Transverse colon (tissue), 4 donors: ENCODE measurements at regions not wholly inside any gene's neighbourhood (a gene's known extent, or its start where the extent isn't known, plus 50 kb on each side); places are given as distances from the start of the nearest gene placed in this dataset.
"Not testable (repeated sequence)": the region's sequence is repeated elsewhere in the genome, so short reads cannot be mapped to it uniquely, and the experiment has no call there.

ENCODE experiments used
- DNase-seq: peaks from one replicate; pipeline ENCODE4 v3.0.0-alpha.2; 2019
- H3K27ac ChIP-seq, 4 donors: fragments of 200-600 bp; sonication (generic); 2 replicates each; pipeline ENCODE4 v1.5.1; 2016 to 2018; ENCODE audit warnings: inconsistent platforms in 4 of 4
- H3K27me3 ChIP-seq: fragments of 200-600 bp; sonication (generic); 2 replicates; pipeline ENCODE4 v1.5.1; 2017; ENCODE audit warnings: inconsistent platforms
- H3K36me3 ChIP-seq, 4 donors: fragments of 200-600 bp; sonication (generic); 2 replicates each; pipeline ENCODE4 v1.5.1; 2017 to 2019; ENCODE audit warnings: inconsistent platforms in 4 of 4
- H3K4me1 ChIP-seq, 4 donors: fragments of 200-600 bp; sonication (generic); 2 replicates each; pipeline ENCODE4 v1.5.1; 2017 to 2020; ENCODE audit warnings: inconsistent platforms in 4 of 4
- H3K4me3 ChIP-seq, 4 donors: fragments of 200-600 bp; sonication (generic); 1 replicate in 1 of 4; 2 replicates in 3 of 4; pipeline versions ENCODE4 v1.5.1 to v1.6.1; 2017 to 2019; ENCODE audit warnings: inconsistent platforms in 4 of 4
- H3K9me3 ChIP-seq, 2 donors: fragments of 200-600 bp; sonication (generic); 2 replicates each; pipeline ENCODE4 v1.5.1; 2017 to 2019; ENCODE audit warnings: inconsistent platforms in 2 of 2
- EP300 ChIP-seq: sonication (generic); formaldehyde crosslinking; IDR thresholded peaks from one replicate; pipeline ENCODE4 v1.6.1; 2017; ENCODE audit warnings: antibody characterized with exemption, low read depth
- POLR2A ChIP-seq: fragments of 450-650 bp; IDR thresholded peaks from one replicate; pipeline ENCODE4 v1.6.1; 2016; ENCODE audit warnings: antibody characterized with exemption, mild to moderate bottlenecking, moderate library complexity
- POLR2AphosphoS5 ChIP-seq, 3 donors: sonication (generic); formaldehyde crosslinking; IDR thresholded peaks; one replicate each; pipeline ENCODE4 v1.6.1; 2016; ENCODE audit warnings: antibody characterized with exemption in 3 of 3
- WGBS, 2 donors: methylation state at CpG; one replicate each; pipeline ENCODE4 v1.1.5; 2018; ENCODE audit warnings: low coverage in 1 of 2; 5-methylcytosine and 5-hydroxymethylcytosine counted together
- in situ Hi-C, 4 donors: fragments of 200-750 bp; cut with MboI; loops; one replicate each; pipeline versions ENCODE4 v1.15.0 to v1.15.1; 2017; ENCODE audit warnings: low sequenced_read_pairs in 3 of 4, low pct_ligation_motif_present in 1 of 4, low pct_unique_long_range_greater_than_20kb in 1 of 4
- intact Hi-C: fragments of 100-400 bp; cut with DNase I; formaldehyde crosslinking; loops from one replicate; pipeline ENCODE4 v1.15.1; 2023; ENCODE audit warnings: low total_unique reads
- TF ChIP-seq, protein P1 (sequence below), 5 experiments: fragments of 200-600 bp in 3 of 5; fragments of 450-650 bp in 2 of 5; sonication (generic) in 3 of 5; IDR thresholded peaks; 1 replicate in 2 of 5; 2 replicates in 3 of 5; pipeline ENCODE4 v1.5.1; 2016 to 2017; ENCODE audit warnings: antibody characterized with exemption in 5 of 5, inconsistent platforms in 3 of 5, mild to moderate bottlenecking in 2 of 5, moderate library complexity in 1 of 5

DNA sequence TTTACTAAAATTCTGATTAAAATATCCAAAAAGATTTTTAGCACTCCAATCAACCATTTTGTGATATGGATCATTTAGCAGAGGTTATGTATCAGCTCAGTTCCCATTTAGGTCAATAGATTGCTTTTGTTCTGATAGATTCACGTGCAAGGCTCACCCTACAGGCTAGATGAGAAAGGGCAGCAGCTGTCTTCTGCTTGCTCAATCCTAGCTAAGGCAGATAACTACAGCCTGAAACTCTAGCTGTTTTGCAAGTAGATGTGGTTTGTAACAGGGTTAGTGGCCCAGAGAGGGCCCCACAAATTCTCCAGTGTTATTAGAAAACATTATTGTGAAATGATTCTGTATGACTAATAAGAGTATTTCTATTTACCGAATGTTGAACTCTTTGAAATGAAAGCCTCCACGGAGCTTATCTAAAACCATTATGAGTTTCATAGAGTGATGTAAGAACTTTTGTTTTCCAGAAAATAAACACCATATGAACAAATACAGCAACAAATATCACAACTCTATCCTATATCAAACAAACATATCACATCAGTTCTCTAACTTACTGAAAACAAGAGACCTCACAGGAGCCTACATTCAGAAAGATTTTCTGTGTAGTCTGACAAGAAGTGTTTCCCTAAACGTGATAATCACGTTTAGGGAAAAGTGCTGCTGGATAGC is 841.9 kb upstream of the ACO1 start:
- WGBS, 2 donors = 32 to 41% methylated on average over 4 to 5 of the region's 5 CpGs
- peak; percentile 13 for DNase-seq
- intact Hi-C loops = no loop called here
- Histone ChIP-seq H3K36me3 (no peaks in the 10 kb centered on the region), H3K4me1 (no peaks in the 10 kb centered on the region), H3K27me3 (no peaks in the 10 kb centered on the region), H3K4me3 (no peak overlapping the region), H3K27ac (no peak overlapping the region), H3K9me3 (no peaks in the 10 kb centered on the region)
- in situ Hi-C loops = no loop called here
- TF ChIP-seq, protein P1, sequence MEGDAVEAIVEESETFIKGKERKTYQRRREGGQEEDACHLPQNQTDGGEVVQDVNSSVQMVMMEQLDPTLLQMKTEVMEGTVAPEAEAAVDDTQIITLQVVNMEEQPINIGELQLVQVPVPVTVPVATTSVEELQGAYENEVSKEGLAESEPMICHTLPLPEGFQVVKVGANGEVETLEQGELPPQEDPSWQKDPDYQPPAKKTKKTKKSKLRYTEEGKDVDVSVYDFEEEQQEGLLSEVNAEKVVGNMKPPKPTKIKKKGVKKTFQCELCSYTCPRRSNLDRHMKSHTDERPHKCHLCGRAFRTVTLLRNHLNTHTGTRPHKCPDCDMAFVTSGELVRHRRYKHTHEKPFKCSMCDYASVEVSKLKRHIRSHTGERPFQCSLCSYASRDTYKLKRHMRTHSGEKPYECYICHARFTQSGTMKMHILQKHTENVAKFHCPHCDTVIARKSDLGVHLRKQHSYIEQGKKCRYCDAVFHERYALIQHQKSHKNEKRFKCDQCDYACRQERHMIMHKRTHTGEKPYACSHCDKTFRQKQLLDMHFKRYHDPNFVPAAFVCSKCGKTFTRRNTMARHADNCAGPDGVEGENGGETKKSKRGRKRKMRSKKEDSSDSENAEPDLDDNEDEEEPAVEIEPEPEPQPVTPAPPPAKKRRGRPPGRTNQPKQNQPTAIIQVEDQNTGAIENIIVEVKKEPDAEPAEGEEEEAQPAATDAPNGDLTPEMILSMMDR (IDR thresholded peaks at IDR 0.05) = peak in 4 of 5 experiments; percentile 23 to 37 (median 28)
- TF ChIP-seq POLR2AphosphoS5 (IDR thresholded peaks at IDR 0.05) = no peak

GRCh38 chr9:31554941-31555340 is 829.5 kb upstream of the ACO1 start:
- H3K9me3 ChIP-seq = no peaks in the 10 kb centered on the region
- no peaks in the 10 kb centered on the region for H3K36me3 ChIP-seq
- no peak overlapping the region for H3K27ac ChIP-seq
- DNase-seq = no peak
- intact Hi-C loops (no loop called here), in situ Hi-C loops (no loop called here)
- 85 to 91% methylated on average over 2 of the region's 2 CpGs for WGBS, 2 donors
- no peaks in the 10 kb centered on the region for H3K27me3 ChIP-seq
- no peak overlapping the region for H3K4me3 ChIP-seq
- TF ChIP-seq EP300 (no peak), POLR2AphosphoS5 (IDR thresholded peaks at IDR 0.05) (no peak), POLR2A (no peak)
- TF ChIP-seq, protein P1 (IDR thresholded peaks at IDR 0.05) = no peak
- peaks cover 0 to 5% (median 1%) of the 10 kb centered on the region in 4 donors for H3K4me1 ChIP-seq

GRCh38 chr9:31556667-31557463 is 827.6 kb upstream of the ACO1 start:
- no peak for DNase-seq
- Histone ChIP-seq H3K27ac (no peak overlapping the region), H3K9me3 (no peaks in the 10 kb centered on the region), H3K27me3 (no peaks in the 10 kb centered on the region), H3K4me1 (peaks cover 0 to 5% (median 1%) of the 10 kb centered on the region in 4 donors), H3K36me3 (no peaks in the 10 kb centered on the region), H3K4me3 (no peak overlapping the region)
- in situ Hi-C loops = no loop called here
- TF ChIP-seq, protein P1 (IDR thresholded peaks at IDR 0.05) = no peak
- TF ChIP-seq POLR2A (no peak), EP300 (no peak), POLR2AphosphoS5 (IDR thresholded peaks at IDR 0.05) (no peak)
- 56 to 69% methylated on average over 2 to 3 of the region's 3 CpGs for WGBS, 2 donors
- intact Hi-C loops = no loop called here

- H3K27ac ChIP-seq, H3K4me1 ChIP-seq, in situ Hi-C loops, intact Hi-C loops, H3K27me3 ChIP-seq, H3K36me3 ChIP-seq, H3K4me3 ChIP-seq, H3K9me3 ChIP-seq, DNase-seq: not testable (repeated sequence)
- 63 to 73% methylated on average over 1 of the region's 1 CpG for WGBS, 2 donors
Measured at GRCh38 chr9:31572190-31572589, 812.3 kb upstream of the ACO1 start.
